Esophagus muscularis mucosa (tissue), 4 donors: ENCODE measurements at regions not wholly inside any gene's neighbourhood (a gene's known extent, or its start where the extent isn't known, plus 50 kb on each side); places are given as distances from the start of the nearest gene placed in this dataset.

Source experiments
- CTCF ChIP-seq, 3 experiments: fragments of 200-600 bp in 2 of 3; fragments of 450-650 bp in 1 of 3; sonication (generic) in 2 of 3; IDR thresholded peaks; one replicate each; pipeline ENCODE4 v1.5.1; 2017 to 2019; ENCODE audit warnings: antibody characterized with exemption in 3 of 3, mild to moderate bottlenecking in 2 of 3, moderate library complexity in 1 of 3
- EP300 ChIP-seq: sonication (generic); formaldehyde crosslinking; IDR thresholded peaks from one replicate; pipeline ENCODE4 v1.6.1; 2017; ENCODE audit warnings: antibody characterized with exemption
- POLR2AphosphoS5 ChIP-seq, 2 donors: sonication (generic); formaldehyde crosslinking; IDR thresholded peaks; one replicate each; pipeline ENCODE4 v1.6.1; 2017; ENCODE audit warnings: antibody characterized with exemption in 2 of 2

- TF ChIP-seq CTCF (IDR thresholded peaks at IDR 0.05): no peak
- TF ChIP-seq EP300: no peak
- no peak for TF ChIP-seq POLR2AphosphoS5 (IDR thresholded peaks at IDR 0.05)
Measured at GRCh38 chr13:68759617-68760016, 1348.0 kb upstream of the ATXN8OS start.
